ENCODE measurements at regions not wholly inside any gene's neighbourhood (a gene's known extent, or its start where the extent isn't known, plus 50 kb on each side); places are given as distances from the start of the nearest gene placed in this dataset.
"Not testable (repeated sequence)": the region's sequence is repeated elsewhere in the genome, so short reads cannot be mapped to it uniquely, and the experiment has no call there.

- Histone ChIP-seq H3K4me1 (no peaks in the 10 kb centered on the region), H3K27me3 (ENCODE audit: low read depth) (no peaks in the 10 kb centered on the region), H3K4me3 (no peak overlapping the region), H3K27ac (no peak overlapping the region), H3K36me3 (no peaks in the 10 kb centered on the region), H3K9me3 (no peaks in the 10 kb centered on the region)
- ATAC-seq (no peak), DNase-seq (no peak)
- intact Hi-C loops (cut with DNase I), result no loop called here
- no peak for TF ChIP-seq CTCF (IDR thresholded peaks at IDR 0.05)
These were observed 418.0 kb downstream of the TMEM182 start for GRCh38 chr2:103179798-103180197.

GRCh38 chr2:103183061-103183460, 421.2 kb downstream of the TMEM182 start:
- intact Hi-C loops (cut with DNase I), result no loop called here
- no peaks in the 10 kb centered on the region for H3K36me3 ChIP-seq
- H3K9me3 ChIP-seq, result no peaks in the 10 kb centered on the region
- ATAC-seq (no peak), DNase-seq (no peak)
- no peak overlapping the region for H3K4me3 ChIP-seq
- no peak overlapping the region for H3K27ac ChIP-seq
- no peaks in the 10 kb centered on the region for H3K27me3 ChIP-seq (ENCODE audit: low read depth)
- no peak for TF ChIP-seq CTCF (IDR thresholded peaks at IDR 0.05)
- H3K4me1 ChIP-seq, result no peaks in the 10 kb centered on the region

GRCh38 chr2:103196802-103197201, 435.0 kb downstream of the TMEM182 start:
- Histone ChIP-seq H3K27me3 (ENCODE audit: low read depth) (no peaks in the 10 kb centered on the region), H3K4me1 (no peaks in the 10 kb centered on the region), H3K27ac (no peak overlapping the region), H3K4me3 (no peak overlapping the region), H3K36me3 (no peaks in the 10 kb centered on the region), H3K9me3 (no peaks in the 10 kb centered on the region)
- DNase-seq (no peak), ATAC-seq (no peak)
- intact Hi-C loops (cut with DNase I), result no loop called here
- no peak for TF ChIP-seq CTCF (IDR thresholded peaks at IDR 0.05)

- H3K27me3 ChIP-seq (ENCODE audit: low read depth); H3K36me3 ChIP-seq; H3K4me3 ChIP-seq; H3K4me1 ChIP-seq; ATAC-seq; H3K27ac ChIP-seq; DNase-seq; intact Hi-C loops (cut with DNase I); H3K9me3 ChIP-seq: not testable (repeated sequence)
These were observed 438.9 kb downstream of the TMEM182 start for GRCh38 chr2:103200774-103201173.

- DNase-seq (no peak), ATAC-seq (no peak)
- intact Hi-C loops (cut with DNase I), result no loop called here
- Histone ChIP-seq H3K36me3 (no peaks in the 10 kb centered on the region), H3K27ac (no peak overlapping the region), H3K4me1 (no peaks in the 10 kb centered on the region), H3K27me3 (ENCODE audit: low read depth) (no peaks in the 10 kb centered on the region), H3K9me3 (no peaks in the 10 kb centered on the region), H3K4me3 (no peak overlapping the region)
- TF ChIP-seq CTCF (IDR thresholded peaks at IDR 0.05), result no peak
These were observed 447.1 kb downstream of the TMEM182 start for GRCh38 chr2:103208916-103209315.

GRCh38 chr2:103213028-103213542, 451.3 kb downstream of the TMEM182 start:
- H3K4me1 ChIP-seq, result no peaks in the 10 kb centered on the region
- no peaks in the 10 kb centered on the region for H3K27me3 ChIP-seq (ENCODE audit: low read depth)
- intact Hi-C loops (cut with DNase I), result no loop called here
- H3K27ac ChIP-seq, result no peak overlapping the region
- no peak for TF ChIP-seq CTCF (IDR thresholded peaks at IDR 0.05)
- no peaks in the 10 kb centered on the region for H3K9me3 ChIP-seq
- ATAC-seq, result no peak
- no peaks in the 10 kb centered on the region for H3K36me3 ChIP-seq
- no peak overlapping the region for H3K4me3 ChIP-seq
- no peak for DNase-seq

Data from lower lobe of right lung (tissue), 2 donors.